HepG2 (cell line): ENCODE measurements at regions not wholly inside any gene's neighbourhood (a gene's known extent, or its start where the extent isn't known, plus 50 kb on each side); places are given as distances from the start of the nearest gene placed in this dataset.

Experiments
- CENPT ChIP-seq: sonication (generic); formaldehyde crosslinking; IDR thresholded peaks from 2 replicates; pipeline ENCODE4 v1.8.0; 2022; ENCODE audit warnings: low read depth, mild to moderate bottlenecking, moderate library complexity, missing genetic modification reagents
- ETV6 ChIP-seq: sonication (generic); formaldehyde crosslinking; conservative IDR thresholded peaks from 2 replicates; pipeline ENCODE4 v1.4.0; 2020; ENCODE audit warnings: missing genetic modification reagents
- HNF4A ChIP-seq: sonication (generic); formaldehyde crosslinking; IDR thresholded peaks from 2 replicates; pipeline ENCODE4 v1.4.0; 2020; ENCODE audit warnings: missing genetic modification reagents
- KDM4B ChIP-seq: sonication (generic); formaldehyde crosslinking; IDR thresholded peaks from 2 replicates; pipeline ENCODE4 v1.4.0; 2020; ENCODE audit warnings: missing genetic modification reagents
- KDM6A ChIP-seq: IDR thresholded peaks from 2 replicates; pipeline ENCODE4 v1.6.1; 2016; ENCODE audit warnings: low read depth
- PAWR ChIP-seq: sonication (generic); formaldehyde crosslinking; IDR thresholded peaks from 2 replicates; pipeline ENCODE4 v1.4.0; 2020; ENCODE audit warnings: missing genetic modification reagents, mild to moderate bottlenecking, borderline replicate concordance
- RAD51 ChIP-seq: fragments of 450-650 bp; IDR thresholded peaks from 2 replicates; pipeline ENCODE4 v1.6.1; 2016; ENCODE audit warnings: borderline replicate concordance
- RBAK ChIP-seq: sonication (generic); formaldehyde crosslinking; IDR thresholded peaks from 2 replicates; pipeline ENCODE4 v1.5.1; 2020; ENCODE audit warnings: mild to moderate bottlenecking, missing genetic modification reagents
- SNRNP70 ChIP-seq: fragments of 200-400 bp; formaldehyde crosslinking; IDR thresholded peaks from 2 replicates; pipeline ENCODE4 v1.6.1; 2017; ENCODE audit warnings: mild to moderate bottlenecking, low read depth, low read length, moderate library complexity
- SP140L ChIP-seq: sonication (generic); formaldehyde crosslinking; IDR thresholded peaks from 2 replicates; pipeline ENCODE4 v1.4.0; 2020; ENCODE audit warnings: missing genetic modification reagents, borderline replicate concordance
- ZFP1 ChIP-seq: IDR thresholded peaks from 2 replicates; pipeline ENCODE4 v1.6.1; 2016
- ZFX ChIP-seq: sonication (generic); formaldehyde crosslinking; IDR thresholded peaks from 2 replicates; pipeline ENCODE4 v1.4.0; 2020; ENCODE audit warnings: mild to moderate bottlenecking, low read depth, missing genetic modification reagents, moderate library complexity
- ZNF274 ChIP-seq: sonication (generic); formaldehyde crosslinking; IDR thresholded peaks from 2 replicates; pipeline ENCODE4 v1.5.1; 2020; ENCODE audit warnings: mild to moderate bottlenecking, missing genetic modification reagents
- ZNF282 ChIP-seq: fragments of 450-650 bp; IDR thresholded peaks from 2 replicates; pipeline ENCODE4 v1.6.1; 2018; ENCODE audit not compliant: partially characterized antibody
- ZNF292 ChIP-seq: sonication (generic); formaldehyde crosslinking; IDR thresholded peaks from 2 replicates; pipeline ENCODE4 v1.8.1; 2022; ENCODE audit warnings: mild to moderate bottlenecking, low read depth, missing genetic modification reagents, borderline replicate concordance
- ZNF451 ChIP-seq: sonication (generic); formaldehyde crosslinking; IDR thresholded peaks from 2 replicates; pipeline ENCODE4 v1.5.0; 2020; ENCODE audit warnings: mild to moderate bottlenecking, missing genetic modification reagents
- ZNF549 ChIP-seq: sonication (generic); formaldehyde crosslinking; IDR thresholded peaks from 2 replicates; pipeline ENCODE4 v1.5.0; 2020; ENCODE audit warnings: missing genetic modification reagents
- ZNF776 ChIP-seq: sonication (generic); formaldehyde crosslinking; IDR thresholded peaks from 2 replicates; pipeline ENCODE4 v1.4.0; 2020; ENCODE audit warnings: mild to moderate bottlenecking, missing genetic modification reagents
- ZNF777 ChIP-seq: sonication (generic); formaldehyde crosslinking; IDR thresholded peaks from 2 replicates; pipeline ENCODE4 v1.4.0; 2020; ENCODE audit warnings: missing genetic modification reagents
- ZNF788 ChIP-seq: sonication (generic); formaldehyde crosslinking; IDR thresholded peaks from 2 replicates; pipeline ENCODE4 v1.5.0; 2020; ENCODE audit warnings: mild to moderate bottlenecking, missing genetic modification reagents, borderline replicate concordance
- TF ChIP-seq, protein P1 (sequence below): sonication (generic); formaldehyde crosslinking; IDR thresholded peaks from 2 replicates; pipeline ENCODE4 v1.8.0; 2022; ENCODE audit warnings: missing genetic modification reagents, mild to moderate bottlenecking, borderline replicate concordance
- TF ChIP-seq, protein P2 (sequence below): sonication (generic); IDR thresholded peaks from 2 replicates; pipeline ENCODE4 v1.6.1; 2016; ENCODE audit warnings: low read depth, borderline replicate concordance
- TF ChIP-seq, protein P3 (sequence below): sonication (generic); formaldehyde crosslinking; IDR thresholded peaks from 2 replicates; pipeline ENCODE4 v1.5.1; 2020; ENCODE audit warnings: mild to moderate bottlenecking, missing genetic modification reagents, borderline replicate concordance
- TF ChIP-seq, protein P4 (sequence below): IDR thresholded peaks from 2 replicates; pipeline ENCODE4 v1.6.1; 2012; ENCODE audit warnings: inconsistent platforms
- TF ChIP-seq, protein P5 (sequence below): sonication (generic); formaldehyde crosslinking; IDR thresholded peaks from 2 replicates; pipeline ENCODE4 v1.4.0; 2020; ENCODE audit warnings: missing genetic modification reagents
- TF ChIP-seq, protein P6 (sequence below): sonication (generic); formaldehyde crosslinking; IDR thresholded peaks from 2 replicates; pipeline ENCODE4 v1.4.0; 2020; ENCODE audit warnings: missing genetic modification reagents
- TF ChIP-seq, protein P7 (sequence below): sonication (generic); formaldehyde crosslinking; IDR thresholded peaks from 2 replicates; pipeline ENCODE4 v1.5.0; 2020; ENCODE audit warnings: missing genetic modification reagents

DNA sequence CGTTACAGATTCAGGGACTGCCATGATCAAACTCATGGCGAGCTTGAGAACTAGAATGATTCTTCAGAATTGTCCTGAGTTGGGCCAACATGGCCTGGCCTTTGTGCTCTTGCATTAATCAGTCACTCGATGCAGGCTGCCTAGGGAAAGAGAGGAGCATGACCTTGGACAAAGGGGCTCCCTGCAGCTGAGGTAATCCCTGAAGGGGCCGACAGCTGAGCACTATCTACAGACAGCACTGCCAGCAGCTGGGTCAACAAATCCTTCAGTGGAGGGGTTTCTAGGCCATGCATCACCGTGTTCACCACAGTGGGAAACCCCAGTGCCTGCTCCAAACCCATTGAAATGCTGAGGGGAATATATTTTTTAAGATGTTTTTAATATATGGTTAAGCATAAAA lies 159.5 kb upstream of the POU2AF2 start (continued):
- no peak for TF ChIP-seq ZNF777 (CRISPR knock-in tag)
- peak; percentile 81 for TF ChIP-seq RBAK (CRISPR knock-in tag)
- TF ChIP-seq, protein P1, sequence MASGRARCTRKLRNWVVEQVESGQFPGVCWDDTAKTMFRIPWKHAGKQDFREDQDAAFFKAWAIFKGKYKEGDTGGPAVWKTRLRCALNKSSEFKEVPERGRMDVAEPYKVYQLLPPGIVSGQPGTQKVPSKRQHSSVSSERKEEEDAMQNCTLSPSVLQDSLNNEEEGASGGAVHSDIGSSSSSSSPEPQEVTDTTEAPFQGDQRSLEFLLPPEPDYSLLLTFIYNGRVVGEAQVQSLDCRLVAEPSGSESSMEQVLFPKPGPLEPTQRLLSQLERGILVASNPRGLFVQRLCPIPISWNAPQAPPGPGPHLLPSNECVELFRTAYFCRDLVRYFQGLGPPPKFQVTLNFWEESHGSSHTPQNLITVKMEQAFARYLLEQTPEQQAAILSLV (CRISPR knock-in tag), result no peak
- TF ChIP-seq ZNF776 (CRISPR knock-in tag), result no peak
- TF ChIP-seq PAWR (CRISPR knock-in tag), result no peak
- TF ChIP-seq, protein P2, sequence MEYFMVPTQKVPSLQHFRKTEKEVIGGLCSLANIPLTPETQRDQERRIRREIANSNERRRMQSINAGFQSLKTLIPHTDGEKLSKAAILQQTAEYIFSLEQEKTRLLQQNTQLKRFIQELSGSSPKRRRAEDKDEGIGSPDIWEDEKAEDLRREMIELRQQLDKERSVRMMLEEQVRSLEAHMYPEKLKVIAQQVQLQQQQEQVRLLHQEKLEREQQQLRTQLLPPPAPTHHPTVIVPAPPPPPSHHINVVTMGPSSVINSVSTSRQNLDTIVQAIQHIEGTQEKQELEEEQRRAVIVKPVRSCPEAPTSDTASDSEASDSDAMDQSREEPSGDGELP, result peak; percentile 76
- no peak for TF ChIP-seq KDM6A (CRISPR knock-in tag)
- no peak for TF ChIP-seq ZNF274 (CRISPR knock-in tag)
- TF ChIP-seq RAD51, result no peak
- no peak for TF ChIP-seq KDM4B (CRISPR knock-in tag)
- TF ChIP-seq, protein P3, sequence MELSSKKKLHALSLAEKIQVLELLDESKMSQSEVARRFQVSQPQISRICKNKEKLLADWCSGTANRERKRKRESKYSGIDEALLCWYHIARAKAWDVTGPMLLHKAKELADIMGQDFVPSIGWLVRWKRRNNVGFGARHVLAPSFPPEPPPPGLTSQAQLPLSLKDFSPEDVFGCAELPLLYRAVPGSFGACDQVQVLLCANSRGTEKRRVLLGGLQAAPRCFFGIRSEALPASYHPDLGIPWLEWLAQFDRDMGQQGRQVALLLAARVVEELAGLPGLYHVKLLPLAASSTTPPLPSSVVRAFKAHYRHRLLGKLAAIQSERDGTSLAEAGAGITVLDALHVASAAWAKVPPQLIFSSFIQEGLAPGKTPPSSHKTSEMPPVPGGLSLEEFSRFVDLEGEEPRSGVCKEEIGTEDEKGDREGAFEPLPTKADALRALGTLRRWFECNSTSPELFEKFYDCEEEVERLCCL (CRISPR knock-in tag), result no peak
- no peak for TF ChIP-seq ZNF451 (CRISPR knock-in tag)
- TF ChIP-seq ZNF549, result no peak
- no peak for TF ChIP-seq SP140L
- TF ChIP-seq CENPT (CRISPR knock-in tag), result no peak
- TF ChIP-seq ZFX (CRISPR knock-in tag), result 0 out of 2 replicates have a peak, but pooled peaks have one; percentile 21
- TF ChIP-seq ZNF282, result no peak
- TF ChIP-seq, protein P4, sequence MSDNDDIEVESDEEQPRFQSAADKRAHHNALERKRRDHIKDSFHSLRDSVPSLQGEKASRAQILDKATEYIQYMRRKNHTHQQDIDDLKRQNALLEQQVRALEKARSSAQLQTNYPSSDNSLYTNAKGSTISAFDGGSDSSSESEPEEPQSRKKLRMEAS, result no peak
- peak; percentile 21; the same call in 1 of the 2 replicates for TF ChIP-seq ZNF292
- TF ChIP-seq ZNF788 (CRISPR knock-in tag), result no peak
- TF ChIP-seq, protein P5, sequence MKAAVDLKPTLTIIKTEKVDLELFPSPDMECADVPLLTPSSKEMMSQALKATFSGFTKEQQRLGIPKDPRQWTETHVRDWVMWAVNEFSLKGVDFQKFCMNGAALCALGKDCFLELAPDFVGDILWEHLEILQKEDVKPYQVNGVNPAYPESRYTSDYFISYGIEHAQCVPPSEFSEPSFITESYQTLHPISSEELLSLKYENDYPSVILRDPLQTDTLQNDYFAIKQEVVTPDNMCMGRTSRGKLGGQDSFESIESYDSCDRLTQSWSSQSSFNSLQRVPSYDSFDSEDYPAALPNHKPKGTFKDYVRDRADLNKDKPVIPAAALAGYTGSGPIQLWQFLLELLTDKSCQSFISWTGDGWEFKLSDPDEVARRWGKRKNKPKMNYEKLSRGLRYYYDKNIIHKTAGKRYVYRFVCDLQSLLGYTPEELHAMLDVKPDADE (CRISPR knock-in tag), result no peak
- TF ChIP-seq SNRNP70, result no peak
- TF ChIP-seq HNF4A (CRISPR knock-in tag), result peak; percentile 58
- TF ChIP-seq, protein P6, sequence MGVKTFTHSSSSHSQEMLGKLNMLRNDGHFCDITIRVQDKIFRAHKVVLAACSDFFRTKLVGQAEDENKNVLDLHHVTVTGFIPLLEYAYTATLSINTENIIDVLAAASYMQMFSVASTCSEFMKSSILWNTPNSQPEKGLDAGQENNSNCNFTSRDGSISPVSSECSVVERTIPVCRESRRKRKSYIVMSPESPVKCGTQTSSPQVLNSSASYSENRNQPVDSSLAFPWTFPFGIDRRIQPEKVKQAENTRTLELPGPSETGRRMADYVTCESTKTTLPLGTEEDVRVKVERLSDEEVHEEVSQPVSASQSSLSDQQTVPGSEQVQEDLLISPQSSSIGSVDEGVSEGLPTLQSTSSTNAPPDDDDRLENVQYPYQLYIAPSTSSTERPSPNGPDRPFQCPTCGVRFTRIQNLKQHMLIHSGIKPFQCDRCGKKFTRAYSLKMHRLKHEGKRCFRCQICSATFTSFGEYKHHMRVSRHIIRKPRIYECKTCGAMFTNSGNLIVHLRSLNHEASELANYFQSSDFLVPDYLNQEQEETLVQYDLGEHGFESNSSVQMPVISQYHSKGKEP (CRISPR knock-in tag), result no peak
- TF ChIP-seq, protein P7, sequence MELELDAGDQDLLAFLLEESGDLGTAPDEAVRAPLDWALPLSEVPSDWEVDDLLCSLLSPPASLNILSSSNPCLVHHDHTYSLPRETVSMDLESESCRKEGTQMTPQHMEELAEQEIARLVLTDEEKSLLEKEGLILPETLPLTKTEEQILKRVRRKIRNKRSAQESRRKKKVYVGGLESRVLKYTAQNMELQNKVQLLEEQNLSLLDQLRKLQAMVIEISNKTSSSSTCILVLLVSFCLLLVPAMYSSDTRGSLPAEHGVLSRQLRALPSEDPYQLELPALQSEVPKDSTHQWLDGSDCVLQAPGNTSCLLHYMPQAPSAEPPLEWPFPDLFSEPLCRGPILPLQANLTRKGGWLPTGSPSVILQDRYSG (CRISPR knock-in tag), result no peak
- no peak for TF ChIP-seq ETV6 (CRISPR knock-in tag)
- TF ChIP-seq ZFP1 (CRISPR knock-in tag), result no peak
